T-helper 1 cell treated with Interleukin-12 subunit alpha and Interleukin-12 subunit beta and Interleukin-4 antibody, amounts not matched to agents 30 ng/mL and 1 ng/mL, for 36 hours (primary cell): ENCODE measurements at regions not wholly inside any gene's neighbourhood (a gene's known extent, or its start where the extent isn't known, plus 50 kb on each side); places are given as distances from the start of the nearest gene placed in this dataset.

Source experiments
- intact Hi-C: fragments of 100-400 bp; cut with micrococcal nuclease; formaldehyde crosslinking; loops from one replicate; pipeline ENCODE4 v1.15.1; 2024

DNA sequence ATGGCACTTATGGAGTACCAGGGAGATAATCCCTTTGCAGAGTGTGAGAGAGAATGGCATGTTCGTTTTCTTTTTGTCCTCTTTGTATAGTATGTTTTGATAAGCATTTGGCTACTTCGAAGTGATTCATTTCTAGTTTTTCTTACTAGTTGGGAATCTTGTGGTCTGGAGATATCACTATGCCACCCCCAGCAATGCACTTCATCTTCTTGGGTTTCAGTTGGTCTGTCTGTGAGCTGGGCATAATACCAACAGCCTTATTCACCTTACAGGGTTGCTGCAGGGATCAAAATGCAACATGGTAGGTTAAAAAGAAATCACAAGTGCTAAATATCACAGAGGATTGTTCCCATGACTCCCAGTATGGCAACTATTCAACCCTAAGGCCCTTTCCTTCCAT, 387.8 kb upstream of the CADM1 start:
- intact Hi-C loops: no loop called here

GRCh38 chr11:115891581-115891980, 387.4 kb upstream of the CADM1 start:
- intact Hi-C loops: no loop called here

DNA sequence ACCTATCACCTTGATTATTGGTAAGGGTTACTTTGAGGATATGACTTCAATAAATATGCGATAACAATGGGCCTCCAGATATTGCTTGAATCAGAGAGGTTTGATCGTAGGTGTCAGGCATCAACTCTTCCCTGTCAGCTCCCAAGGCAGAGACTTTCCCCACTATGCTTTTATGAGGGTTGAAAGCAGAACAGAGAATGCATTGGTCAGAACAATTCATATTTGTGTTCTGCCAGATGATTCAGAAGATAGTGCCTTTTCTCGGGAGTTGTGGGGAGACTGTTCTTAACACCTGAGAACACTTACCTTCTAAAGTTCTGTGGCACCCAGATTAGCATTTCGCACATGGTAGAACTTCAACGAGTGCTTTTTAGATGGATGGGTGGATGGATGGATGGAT, 386.3 kb upstream of the CADM1 start:
- intact Hi-C loops: no loop called here

GRCh38 chr11:115889712-115890111, 385.5 kb upstream of the CADM1 start:
- intact Hi-C loops: no loop called here

GRCh38 chr11:115887727-115888126, 383.5 kb upstream of the CADM1 start:
- intact Hi-C loops: no loop called here

- intact Hi-C loops: no loop called here
These were observed 383.1 kb upstream of the CADM1 start for GRCh38 chr11:115887316-115887715.

DNA sequence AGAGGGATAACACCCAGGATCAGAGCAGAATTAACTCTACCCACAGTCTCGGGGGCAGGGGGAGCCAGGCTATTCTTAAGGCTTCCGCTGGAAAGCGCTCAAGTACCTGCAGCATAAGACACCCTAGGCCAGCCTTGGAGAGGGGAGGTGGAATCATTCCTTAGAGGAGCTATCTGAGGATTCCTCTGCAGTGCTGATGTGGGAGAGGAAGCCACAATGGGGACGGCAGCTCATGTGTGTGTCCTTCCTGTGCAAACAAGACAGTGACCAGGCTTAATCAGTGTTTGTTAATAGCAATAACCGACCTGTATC, 382.2 kb upstream of the CADM1 start:
- intact Hi-C loops: no loop called here

DNA sequence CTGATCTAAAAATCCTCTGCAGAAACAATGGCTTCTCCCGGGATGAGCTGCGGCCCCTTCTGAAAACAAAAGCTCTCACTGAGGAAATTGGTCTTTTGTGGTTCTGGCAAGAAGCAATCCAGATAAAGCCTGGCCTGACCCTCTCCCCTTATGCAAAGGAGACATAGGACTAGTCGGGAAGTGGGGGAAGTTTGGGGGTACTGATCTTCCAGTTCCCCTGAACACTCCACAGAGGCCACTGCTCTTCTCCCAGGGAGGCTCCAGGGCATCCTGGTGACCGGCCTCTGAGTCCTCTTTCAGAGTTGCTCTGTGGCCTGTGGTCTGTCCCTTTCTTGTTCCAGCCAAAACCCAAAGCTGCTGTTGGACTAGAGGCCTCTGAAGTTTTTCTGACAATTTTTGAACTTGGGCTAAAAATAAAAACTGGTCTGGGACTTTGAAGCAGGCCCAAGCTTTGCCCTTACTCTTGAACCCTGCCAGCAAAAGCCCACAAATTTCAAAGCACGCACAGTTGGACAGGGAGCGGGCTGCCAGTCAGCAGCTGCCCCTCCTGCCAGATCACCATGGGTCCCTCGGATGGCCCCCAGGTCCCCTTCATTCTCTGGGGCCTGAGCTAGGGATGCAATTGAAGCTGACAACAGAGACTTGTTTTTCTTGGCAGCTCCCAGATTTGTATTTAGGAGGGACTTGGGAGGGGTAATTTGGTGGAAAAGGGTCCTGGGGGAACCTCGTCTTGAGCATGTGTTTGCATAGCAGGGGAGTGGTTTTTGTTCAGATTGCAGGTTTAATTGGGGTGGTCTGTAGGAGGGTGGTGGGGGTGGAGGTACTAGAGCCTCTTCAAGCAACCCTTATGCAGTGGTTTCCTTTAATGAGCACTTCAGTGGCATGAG, 381.6 kb upstream of the CADM1 start:
- intact Hi-C loops: no loop called here

DNA sequence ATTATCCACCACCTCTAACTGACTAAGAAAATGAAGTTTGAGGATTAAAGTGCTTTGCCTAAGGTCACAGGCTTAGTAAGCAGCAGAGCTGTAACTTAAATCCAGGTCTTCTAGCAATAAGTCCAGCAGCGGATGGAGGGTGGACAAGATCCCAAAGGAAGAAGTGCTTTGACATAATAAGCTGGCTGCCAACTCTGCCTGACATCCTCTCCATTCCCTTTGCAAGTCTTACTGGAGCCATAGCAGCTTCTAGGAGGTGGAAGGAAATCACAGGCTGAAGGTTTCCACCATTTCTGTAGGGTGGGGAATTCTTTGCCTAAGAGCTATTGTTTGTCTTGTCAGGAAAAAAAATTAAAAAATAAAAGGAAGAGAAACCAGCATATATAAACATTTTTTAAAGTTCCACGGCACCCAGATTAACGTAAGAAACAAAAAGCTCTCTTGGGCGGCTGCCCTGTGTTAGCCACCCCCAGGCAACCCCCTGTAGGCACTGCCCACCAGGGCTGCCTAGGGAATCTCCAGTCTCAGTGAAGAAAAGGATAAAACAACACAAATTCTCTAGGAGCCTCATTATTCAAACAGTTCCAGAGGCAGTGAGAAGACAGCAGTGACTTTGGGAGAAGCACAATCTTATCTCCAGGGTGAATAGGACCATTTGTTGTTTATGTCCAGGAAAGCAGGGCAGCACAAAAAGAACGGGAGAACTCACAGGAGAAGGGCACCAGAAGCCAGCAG, 380.8 kb upstream of the CADM1 start:
- intact Hi-C loops: no loop called here

- intact Hi-C loops: no loop called here
These were observed 370.6 kb upstream of the CADM1 start for GRCh38 chr11:115874843-115875242.

- intact Hi-C loops: no loop called here
These were observed 369.6 kb upstream of the CADM1 start for GRCh38 chr11:115873813-115874212.

GRCh38 chr11:115872416-115872815, 368.2 kb upstream of the CADM1 start:
- intact Hi-C loops: no loop called here

GRCh38 chr11:115871161-115871760, 367.0 kb upstream of the CADM1 start:
- intact Hi-C loops: no loop called here

GRCh38 chr11:115869780-115870431, 365.7 kb upstream of the CADM1 start:
- intact Hi-C loops: no loop called here

DNA sequence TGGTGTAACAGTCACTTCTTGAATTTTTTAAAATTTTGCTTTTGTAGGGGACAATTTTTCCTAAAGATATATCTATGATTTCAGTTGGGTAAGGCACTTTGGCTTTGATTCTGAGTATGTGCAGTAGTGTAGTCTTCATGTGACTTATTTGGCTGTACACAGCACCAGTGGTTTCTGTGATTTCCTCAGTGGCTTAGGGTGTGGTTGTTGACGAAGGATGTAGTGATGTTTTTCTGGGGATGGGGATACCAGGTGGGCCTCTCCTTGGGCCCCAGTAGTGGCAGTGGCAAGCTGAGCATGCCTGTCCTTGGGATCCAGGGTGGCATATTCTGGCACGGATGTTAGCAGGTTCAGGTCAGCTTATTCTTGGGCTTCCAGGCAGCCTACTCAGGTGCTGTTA, 364.9 kb upstream of the CADM1 start:
- intact Hi-C loops: no loop called here

GRCh38 chr11:115860246-115860645, 356.0 kb upstream of the CADM1 start:
- intact Hi-C loops: no loop called here

DNA sequence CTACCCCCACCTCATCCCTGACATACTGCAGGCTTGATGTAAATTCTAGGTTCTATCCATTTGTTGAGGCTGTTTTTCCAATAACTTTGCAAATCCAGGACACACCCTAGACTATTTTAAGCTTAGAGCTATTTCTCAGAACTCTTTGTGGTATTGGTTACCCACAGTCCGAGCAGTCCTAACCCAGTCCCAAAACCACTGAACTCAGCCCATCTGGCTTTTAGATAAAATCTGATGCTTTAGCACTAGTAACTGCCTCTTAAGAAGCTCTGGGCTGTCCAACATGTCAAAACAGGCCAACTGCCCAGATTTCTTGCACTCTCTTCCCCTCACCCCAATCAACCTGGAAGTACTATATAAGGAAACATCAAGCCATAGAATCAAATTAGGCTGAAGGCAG, 344.4 kb upstream of the CADM1 start:
- intact Hi-C loops: no loop called here

GRCh38 chr11:115848080-115848479, 343.9 kb upstream of the CADM1 start:
- intact Hi-C loops: no loop called here

GRCh38 chr11:115845872-115846271, 341.7 kb upstream of the CADM1 start:
- intact Hi-C loops: no loop called here

DNA sequence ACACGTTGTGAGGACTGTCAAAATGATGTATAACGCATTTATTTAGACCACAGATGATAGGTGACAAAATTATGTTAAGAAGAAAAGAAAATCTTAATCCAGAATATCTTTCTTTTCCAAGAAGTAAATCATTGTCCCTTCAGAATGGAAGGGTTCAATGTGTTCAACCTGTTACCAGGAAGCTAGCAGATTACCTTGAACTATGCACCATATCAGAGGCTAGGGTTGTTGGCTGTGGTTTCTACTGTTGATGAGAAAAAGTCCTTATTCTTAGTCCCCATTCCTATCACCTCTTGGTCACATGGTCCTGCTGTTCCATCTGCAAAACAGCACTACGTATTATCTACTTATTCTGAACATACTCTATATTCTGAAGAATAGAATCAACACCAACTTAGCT, 339.5 kb upstream of the CADM1 start:
- intact Hi-C loops: no loop called here

DNA sequence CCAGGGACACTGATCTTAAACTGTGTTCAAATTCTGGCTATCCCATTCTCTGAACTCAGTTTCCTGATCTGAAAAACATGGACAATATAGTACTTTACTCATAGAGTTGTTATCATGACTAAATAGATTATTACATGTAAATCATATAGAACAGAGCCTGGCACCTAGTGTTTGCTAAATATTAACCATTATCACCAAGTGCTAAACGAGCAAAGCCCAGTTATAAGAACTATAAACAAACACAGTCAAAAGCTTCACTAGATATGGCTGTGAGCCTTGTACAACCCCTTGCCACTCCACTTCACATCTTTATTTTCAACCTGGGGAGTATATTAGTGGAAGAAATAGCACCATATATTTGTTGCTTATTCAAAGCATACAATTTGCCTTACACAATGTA, 338.9 kb upstream of the CADM1 start:
- intact Hi-C loops: no loop called here

DNA sequence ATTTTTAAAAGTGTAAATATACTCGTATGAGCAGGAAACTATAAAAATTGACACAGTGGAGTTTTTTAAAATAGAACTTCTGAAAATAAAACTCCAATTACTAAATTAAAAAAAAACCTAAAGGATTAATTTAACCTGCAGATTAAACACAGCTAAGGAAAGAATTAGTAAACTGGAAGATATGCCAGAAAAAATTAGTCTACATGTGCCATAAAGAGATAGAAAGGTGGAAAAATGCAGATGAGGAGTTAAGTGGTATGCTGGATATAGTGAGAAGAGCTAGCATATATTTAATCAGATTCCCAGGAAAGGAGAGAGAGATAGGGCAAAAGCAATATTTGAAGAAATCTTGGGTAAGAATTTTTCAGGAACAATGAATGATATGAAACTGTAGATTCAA, 315.8 kb upstream of the CADM1 start:
- intact Hi-C loops: no loop called here
